Tibial nerve (tissue), 4 donors: ENCODE measurements at regions not wholly inside any gene's neighbourhood (a gene's known extent, or its start where the extent isn't known, plus 50 kb on each side); places are given as distances from the start of the nearest gene placed in this dataset.

ENCODE experiments used
- DNase-seq, 2 donors: peaks; one replicate each; pipeline ENCODE4 v3.0.0-alpha.2; 2019; ENCODE audit warnings: low spot score in 2 of 2
- H3K27ac ChIP-seq, 4 donors: fragments of 200-600 bp; sonication (generic) in 3 of 4; one replicate each; pipeline ENCODE4 v1.5.1; 2017 to 2019; ENCODE audit warnings: mild to moderate bottlenecking in 1 of 4
- H3K27me3 ChIP-seq, 2 donors: fragments of 200-600 bp; sonication (generic) in 1 of 2; one replicate each; pipeline versions ENCODE4 v1.5.1 to v1.6.0; 2017 to 2019
- H3K36me3 ChIP-seq, 3 donors: fragments of 200-600 bp; sonication (generic); one replicate each; pipeline ENCODE4 v1.5.1; 2018 to 2019
- H3K4me1 ChIP-seq, 4 donors: fragments of 200-600 bp; sonication (generic) in 3 of 4; one replicate each; pipeline ENCODE4 v1.5.1; 2017 to 2019
- H3K4me3 ChIP-seq, 4 donors: fragments of 200-600 bp; sonication (generic) in 3 of 4; one replicate each; pipeline ENCODE4 v1.5.1; 2017 to 2019; ENCODE audit warnings: mild to moderate bottlenecking in 1 of 4, moderate library complexity in 1 of 4
- H3K9me3 ChIP-seq, 4 donors: fragments of 200-600 bp; sonication (generic) in 3 of 4; one replicate each; pipeline ENCODE4 v1.5.1; 2017 to 2019
- EP300 ChIP-seq, 2 donors: sonication (generic); formaldehyde crosslinking; IDR thresholded peaks; one replicate each; pipeline ENCODE4 v1.6.1; 2017; ENCODE audit warnings: antibody characterized with exemption in 2 of 2, mild to moderate bottlenecking in 1 of 2
- POLR2A ChIP-seq, 2 donors: fragments of 450-650 bp; IDR thresholded peaks; one replicate each; pipeline ENCODE4 v1.6.1; 2017; ENCODE audit warnings: antibody characterized with exemption in 2 of 2, mild to moderate bottlenecking in 2 of 2, moderate library complexity in 2 of 2
- WGBS, 2 donors: methylation state at CpG; one replicate each; pipeline ENCODE4 v1.1.5; 2018; 5-methylcytosine and 5-hydroxymethylcytosine counted together
- TF ChIP-seq, protein P1 (sequence below), 5 experiments: fragments of 200-600 bp in 3 of 5; fragments of 450-650 bp in 2 of 5; sonication (generic) in 3 of 5; IDR thresholded peaks; one replicate each; pipeline ENCODE4 v1.5.1; 2016 to 2019; ENCODE audit warnings: antibody characterized with exemption in 5 of 5, mild to moderate bottlenecking in 3 of 5, moderate library complexity in 2 of 5

DNA sequence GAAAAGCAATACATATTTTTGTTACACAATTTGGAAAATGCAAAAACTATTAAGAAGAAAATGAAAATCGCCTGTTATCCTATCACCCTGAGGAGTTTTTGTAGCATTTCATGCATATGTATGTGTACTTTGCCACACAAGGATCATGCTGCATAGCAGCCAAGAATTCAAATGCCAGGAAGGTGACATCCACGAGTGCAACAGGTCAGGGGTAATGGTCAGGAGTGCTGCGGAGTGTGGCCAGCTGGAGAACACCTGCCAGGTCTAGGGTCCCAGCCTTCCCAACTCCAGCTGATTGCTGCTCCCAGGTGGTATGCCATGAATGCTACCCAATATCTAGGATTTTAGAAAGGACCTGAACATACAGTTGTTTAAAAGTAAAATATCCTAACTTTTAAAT is 617.1 kb downstream of the PRELID2 start:
- no peak overlapping the region for H3K27ac ChIP-seq
- H3K36me3 ChIP-seq, result no peaks in the 10 kb centered on the region
- peaks cover 0 to 11% (median 3%) of the 10 kb centered on the region in 4 donors for H3K9me3 ChIP-seq
- H3K4me3 ChIP-seq, result no peak overlapping the region
- no peaks in the 10 kb centered on the region for H3K4me1 ChIP-seq
- DNase-seq, result no peak
- WGBS, 2 donors, result 58% methylated on average over 3 of the region's 3 CpGs
- H3K27me3 ChIP-seq, result no peaks in the 10 kb centered on the region
- no peak for TF ChIP-seq POLR2A (IDR thresholded peaks at IDR 0.05)
- no peak for TF ChIP-seq EP300 (IDR thresholded peaks at IDR 0.05)
- TF ChIP-seq, protein P1, sequence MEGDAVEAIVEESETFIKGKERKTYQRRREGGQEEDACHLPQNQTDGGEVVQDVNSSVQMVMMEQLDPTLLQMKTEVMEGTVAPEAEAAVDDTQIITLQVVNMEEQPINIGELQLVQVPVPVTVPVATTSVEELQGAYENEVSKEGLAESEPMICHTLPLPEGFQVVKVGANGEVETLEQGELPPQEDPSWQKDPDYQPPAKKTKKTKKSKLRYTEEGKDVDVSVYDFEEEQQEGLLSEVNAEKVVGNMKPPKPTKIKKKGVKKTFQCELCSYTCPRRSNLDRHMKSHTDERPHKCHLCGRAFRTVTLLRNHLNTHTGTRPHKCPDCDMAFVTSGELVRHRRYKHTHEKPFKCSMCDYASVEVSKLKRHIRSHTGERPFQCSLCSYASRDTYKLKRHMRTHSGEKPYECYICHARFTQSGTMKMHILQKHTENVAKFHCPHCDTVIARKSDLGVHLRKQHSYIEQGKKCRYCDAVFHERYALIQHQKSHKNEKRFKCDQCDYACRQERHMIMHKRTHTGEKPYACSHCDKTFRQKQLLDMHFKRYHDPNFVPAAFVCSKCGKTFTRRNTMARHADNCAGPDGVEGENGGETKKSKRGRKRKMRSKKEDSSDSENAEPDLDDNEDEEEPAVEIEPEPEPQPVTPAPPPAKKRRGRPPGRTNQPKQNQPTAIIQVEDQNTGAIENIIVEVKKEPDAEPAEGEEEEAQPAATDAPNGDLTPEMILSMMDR (IDR thresholded peaks at IDR 0.05), result no peak

DNA sequence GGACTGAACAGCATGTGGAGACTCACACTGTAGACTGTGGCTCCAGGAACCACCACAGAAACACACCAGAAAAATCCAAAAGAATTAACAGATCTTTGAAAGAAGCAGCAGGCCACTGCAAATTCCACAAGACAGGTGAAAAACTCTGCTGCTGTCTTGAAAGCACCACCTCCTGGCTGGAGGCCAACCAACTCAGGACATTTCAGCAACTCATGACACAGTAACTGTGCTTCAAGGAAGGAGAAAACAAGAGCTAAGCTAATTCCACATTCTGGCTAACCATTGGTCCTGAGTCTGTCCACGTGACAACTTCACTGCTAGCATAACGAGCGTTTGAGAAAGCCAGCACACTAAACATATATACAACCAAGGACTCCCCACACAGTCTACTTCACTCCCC is 625.1 kb downstream of the PRELID2 start:
- H3K27ac ChIP-seq, result no peak overlapping the region

DNA sequence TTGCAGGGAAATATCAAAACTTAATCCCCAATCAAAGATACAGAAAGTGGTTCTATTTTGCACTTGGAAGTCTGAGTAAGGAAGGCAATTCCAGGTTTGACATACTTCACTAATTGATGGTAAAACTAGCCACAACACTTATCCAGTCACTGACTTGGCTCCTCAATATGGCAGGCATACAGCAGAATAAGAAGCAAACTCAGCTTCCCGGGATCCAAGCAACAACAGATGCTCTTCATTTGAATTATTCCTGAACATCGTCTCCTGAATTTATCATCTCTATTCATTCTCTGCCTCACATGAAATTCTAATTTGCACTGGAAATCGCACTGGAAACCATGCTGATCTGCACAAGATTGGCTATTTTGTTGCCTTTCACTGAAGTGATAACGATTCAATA is 629.6 kb downstream of the PRELID2 start:
- H3K36me3 ChIP-seq, result no peaks in the 10 kb centered on the region
- no peak overlapping the region for H3K27ac ChIP-seq
- TF ChIP-seq EP300 (IDR thresholded peaks at IDR 0.05), result no peak
- TF ChIP-seq, protein P1 (IDR thresholded peaks at IDR 0.05), result no peak
- no peaks in the 10 kb centered on the region for H3K27me3 ChIP-seq
- peaks cover 0 to 4% (median 0%) of the 10 kb centered on the region in 4 donors for H3K9me3 ChIP-seq
- 70 to 80% methylated on average over 4 of the region's 4 CpGs for WGBS, 2 donors
- no peaks in the 10 kb centered on the region for H3K4me1 ChIP-seq
- H3K4me3 ChIP-seq, result no peak overlapping the region
- no peak for DNase-seq

More for the DNA sequence above, 625.1 kb downstream of the PRELID2 start:
- WGBS, 2 donors, result 95% methylated on average over 3 of the region's 3 CpGs
- no peak for TF ChIP-seq EP300 (IDR thresholded peaks at IDR 0.05)
- TF ChIP-seq, protein P1 (IDR thresholded peaks at IDR 0.05), result no peak
- no peak for TF ChIP-seq POLR2A (IDR thresholded peaks at IDR 0.05)
- no peaks in the 10 kb centered on the region for H3K36me3 ChIP-seq
- no peaks in the 10 kb centered on the region for H3K27me3 ChIP-seq
- H3K9me3 ChIP-seq, result peaks cover 0 to 12% (median 3%) of the 10 kb centered on the region in 4 donors
- DNase-seq, result no peak
- H3K4me3 ChIP-seq, result no peak overlapping the region
- H3K4me1 ChIP-seq, result no peaks in the 10 kb centered on the region

DNA sequence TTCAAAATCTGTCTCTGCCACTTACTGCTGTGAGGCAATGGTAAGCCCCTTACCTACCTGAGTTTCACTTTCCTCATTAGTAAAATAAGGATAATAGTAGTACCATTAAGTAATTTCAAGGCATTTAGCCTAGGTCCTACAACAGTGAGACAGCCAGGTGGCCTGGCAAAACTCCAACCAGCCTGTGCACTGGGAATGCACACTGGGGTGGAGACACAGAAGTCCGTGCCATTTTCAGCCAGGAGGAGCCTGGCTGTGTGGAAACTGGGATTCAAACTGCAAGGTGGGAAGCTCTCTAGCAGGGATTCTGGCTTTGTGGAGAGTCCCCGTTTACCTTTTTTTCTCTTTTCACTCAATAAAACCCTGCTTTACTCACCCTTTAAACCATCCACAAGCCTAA is 630.4 kb downstream of the PRELID2 start:
- no peak overlapping the region for H3K27ac ChIP-seq
- TF ChIP-seq EP300 (IDR thresholded peaks at IDR 0.05), result no peak
- TF ChIP-seq POLR2A (IDR thresholded peaks at IDR 0.05), result no peak
- TF ChIP-seq, protein P1 (IDR thresholded peaks at IDR 0.05), result no peak
- no peaks in the 10 kb centered on the region for H3K36me3 ChIP-seq
- no peak for DNase-seq
- H3K9me3 ChIP-seq, result no peaks in the 10 kb centered on the region
- 50 to 52% methylated on average over 2 of the region's 2 CpGs for WGBS, 2 donors
- no peaks in the 10 kb centered on the region for H3K27me3 ChIP-seq
- H3K4me3 ChIP-seq, result no peak overlapping the region
- H3K4me1 ChIP-seq, result no peaks in the 10 kb centered on the region

DNA sequence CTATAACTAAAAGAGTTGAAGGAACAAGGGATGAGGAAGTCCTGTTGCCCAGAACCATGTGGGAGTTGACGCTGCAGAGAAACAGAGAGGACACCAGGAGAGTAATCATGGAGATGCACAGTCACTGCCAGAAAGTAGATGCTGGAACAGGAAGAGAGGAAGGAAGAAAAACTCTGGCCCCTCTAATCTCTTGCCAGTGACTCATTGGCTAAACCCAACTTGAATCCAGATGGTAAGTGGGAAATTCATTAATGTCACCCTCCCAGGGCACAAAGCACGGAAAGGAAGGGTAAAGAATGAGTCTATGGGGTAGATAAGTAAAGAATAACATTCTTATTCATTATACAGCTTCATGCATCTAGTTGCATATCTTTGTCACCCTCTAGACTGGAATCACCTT is 631.9 kb downstream of the PRELID2 start:
- Histone ChIP-seq H3K27ac (no peak overlapping the region), H3K27me3 (no peaks in the 10 kb centered on the region), H3K36me3 (no peaks in the 10 kb centered on the region), H3K4me3 (no peak overlapping the region), H3K9me3 (no peaks in the 10 kb centered on the region), H3K4me1 (no peaks in the 10 kb centered on the region)
- 68 to 87% methylated on average over 2 of the region's 2 CpGs for WGBS, 2 donors
- no peak for DNase-seq
- TF ChIP-seq POLR2A (IDR thresholded peaks at IDR 0.05) (no peak), EP300 (IDR thresholded peaks at IDR 0.05) (no peak)
- TF ChIP-seq, protein P1 (IDR thresholded peaks at IDR 0.05), result no peak
